Lower leg skin (tissue), 4 donors: ENCODE measurements at regions not wholly inside any gene's neighbourhood (a gene's known extent, or its start where the extent isn't known, plus 50 kb on each side); places are given as distances from the start of the nearest gene placed in this dataset.

Source experiments
- DNase-seq, 2 donors: peaks; one replicate each; pipeline ENCODE4 v3.0.0-alpha.2; 2019; ENCODE audit warnings: low spot score in 2 of 2
- H3K4me3 ChIP-seq: fragments of 200-600 bp; sonication (generic); 2 replicates; pipeline ENCODE4 v1.5.1; 2017; ENCODE audit warnings: mild to moderate bottlenecking, low read depth; ENCODE audit not compliant: poor library complexity, severe bottlenecking
- CTCF ChIP-seq, 3 donors: fragments of 450-650 bp; IDR thresholded peaks; one replicate each; pipeline ENCODE4 v1.5.1; 2016; ENCODE audit warnings: antibody characterized with exemption in 3 of 3, mild to moderate bottlenecking in 3 of 3, moderate library complexity in 2 of 3
- POLR2A ChIP-seq, 2 donors: fragments of 450-650 bp; IDR thresholded peaks; one replicate each; pipeline ENCODE4 v1.6.1; 2016 to 2017; ENCODE audit warnings: antibody characterized with exemption in 2 of 2, mild to moderate bottlenecking in 1 of 2, moderate library complexity in 1 of 2
- WGBS, 2 donors: methylation state at CpG; one replicate each; pipeline ENCODE4 v1.1.5; 2018; 5-methylcytosine and 5-hydroxymethylcytosine counted together
- intact Hi-C: fragments of 100-400 bp; cut with DNase I; formaldehyde crosslinking; loops from one replicate; pipeline ENCODE4 v1.15.0; 2023; ENCODE audit warnings: low total_unique reads

GRCh38 chr13:54628383-54628782 lies 1599.8 kb downstream of the OLFM4 start:
- H3K4me3 ChIP-seq, result no peak overlapping the region
- no peak for DNase-seq
- intact Hi-C loops, result no loop called here
- 59 to 65% methylated on average over 2 of the region's 2 CpGs for WGBS, 2 donors
- TF ChIP-seq CTCF (IDR thresholded peaks at IDR 0.05) (no peak), POLR2A (IDR thresholded peaks at IDR 0.05) (no peak)

- no peak overlapping the region for H3K4me3 ChIP-seq
- intact Hi-C loops, result no loop called here
These were observed 1604.8 kb downstream of the OLFM4 start for GRCh38 chr13:54633456-54633855.

GRCh38 chr13:54636231-54636630 lies 1607.6 kb downstream of the OLFM4 start:
- H3K4me3 ChIP-seq, result no peak overlapping the region
- no peak for TF ChIP-seq CTCF (IDR thresholded peaks at IDR 0.05)
- no peak for TF ChIP-seq POLR2A (IDR thresholded peaks at IDR 0.05)
- intact Hi-C loops, result no loop called here
- WGBS, 2 donors, result 77% methylated on average over 2 of the region's 2 CpGs
- DNase-seq, result no peak

More at GRCh38 chr13:54633456-54633855, 1604.8 kb downstream of the OLFM4 start:
- 51 to 60% methylated on average over 5 of the region's 5 CpGs for WGBS, 2 donors
- TF ChIP-seq POLR2A (IDR thresholded peaks at IDR 0.05) (no peak), CTCF (IDR thresholded peaks at IDR 0.05) (no peak)
- DNase-seq, result no peak

GRCh38 chr13:54637366-54637765 lies 1608.8 kb downstream of the OLFM4 start:
- no peak overlapping the region for H3K4me3 ChIP-seq
- no peak for DNase-seq
- TF ChIP-seq POLR2A (IDR thresholded peaks at IDR 0.05) (no peak), CTCF (IDR thresholded peaks at IDR 0.05) (no peak)
- intact Hi-C loops, result no loop called here
- 40 to 56% methylated on average over 1 of the region's 1 CpG for WGBS, 2 donors

- no peak for TF ChIP-seq POLR2A (IDR thresholded peaks at IDR 0.05)
- no peak for TF ChIP-seq CTCF (IDR thresholded peaks at IDR 0.05)
- no peak overlapping the region for H3K4me3 ChIP-seq
- no peak for DNase-seq
- intact Hi-C loops, result no loop called here
These were observed 1612.1 kb downstream of the OLFM4 start for GRCh38 chr13:54640719-54641118.

GRCh38 chr13:54643863-54644262 lies 1615.2 kb downstream of the OLFM4 start:
- no peak overlapping the region for H3K4me3 ChIP-seq
- DNase-seq, result no peak
- intact Hi-C loops, result no loop called here

More at GRCh38 chr13:54643863-54644262, 1615.2 kb downstream of the OLFM4 start:
- no peak for TF ChIP-seq CTCF (IDR thresholded peaks at IDR 0.05)
- no peak for TF ChIP-seq POLR2A (IDR thresholded peaks at IDR 0.05)
